GM21367 (cell line): ENCODE measurements at regions not wholly inside any gene's neighbourhood (a gene's known extent, or its start where the extent isn't known, plus 50 kb on each side); places are given as distances from the start of the nearest gene placed in this dataset.

Source experiments
- ATAC-seq: cut with Tn5 transposase; IDR thresholded peaks from one replicate; pipeline ENCODE4 v1.9.1; 2021; ENCODE audit not compliant: unreplicated experiment

- no peak for ATAC-seq
Measured at GRCh38 chr9:11872471-11872870, 820.7 kb upstream of the TYRP1 start.

- no peak for ATAC-seq
Measured at GRCh38 chr9:11874414-11874813, 818.8 kb upstream of the TYRP1 start.

- ATAC-seq = no peak
Measured at GRCh38 chr9:11892401-11892800, 800.8 kb upstream of the TYRP1 start.

GRCh38 chr9:11893331-11893730 lies 799.9 kb upstream of the TYRP1 start:
- no peak for ATAC-seq

GRCh38 chr9:11894136-11894535 lies 799.0 kb upstream of the TYRP1 start:
- no peak for ATAC-seq

- no peak for ATAC-seq
Measured at GRCh38 chr9:11902610-11903009, 790.6 kb upstream of the TYRP1 start.

- ATAC-seq = no peak
Measured at GRCh38 chr9:11915699-11916098, 777.5 kb upstream of the TYRP1 start.

GRCh38 chr9:11928871-11929321 lies 764.3 kb upstream of the TYRP1 start:
- ATAC-seq = no peak

- no peak for ATAC-seq
Measured at GRCh38 chr9:11931109-11931508, 762.1 kb upstream of the TYRP1 start.

GRCh38 chr9:11931751-11932150 lies 761.4 kb upstream of the TYRP1 start:
- no peak for ATAC-seq

GRCh38 chr9:11933926-11934325 lies 759.3 kb upstream of the TYRP1 start:
- ATAC-seq = no peak

GRCh38 chr9:11946531-11946930 lies 746.7 kb upstream of the TYRP1 start:
- no peak for ATAC-seq

- no peak for ATAC-seq
Measured at GRCh38 chr9:11962327-11962726, 730.9 kb upstream of the TYRP1 start.

- ATAC-seq = no peak
Measured at GRCh38 chr9:11966786-11967185, 726.4 kb upstream of the TYRP1 start.

GRCh38 chr9:11968631-11969030 lies 724.6 kb upstream of the TYRP1 start:
- ATAC-seq = no peak

- no peak for ATAC-seq
Measured at GRCh38 chr9:11973011-11973410, 720.2 kb upstream of the TYRP1 start.

- ATAC-seq = no peak
Measured at GRCh38 chr9:11973511-11973910, 719.7 kb upstream of the TYRP1 start.

GRCh38 chr9:11992866-11993265 lies 700.3 kb upstream of the TYRP1 start:
- no peak for ATAC-seq

- no peak for ATAC-seq
Measured at GRCh38 chr9:12014488-12014887, 678.7 kb upstream of the TYRP1 start.

GRCh38 chr9:12054235-12054634 lies 639.0 kb upstream of the TYRP1 start:
- ATAC-seq = no peak

- ATAC-seq = no peak
Measured at GRCh38 chr9:12056874-12057273, 636.3 kb upstream of the TYRP1 start.

GRCh38 chr9:12060067-12060466 lies 633.1 kb upstream of the TYRP1 start:
- ATAC-seq = no peak

- ATAC-seq = no peak
Measured at GRCh38 chr9:12060811-12061210, 632.4 kb upstream of the TYRP1 start.

- ATAC-seq = no peak
Measured at GRCh38 chr9:12065050-12065449, 628.1 kb upstream of the TYRP1 start.
